MG63 (cell line): ENCODE measurements at regions not wholly inside any gene's neighbourhood (a gene's known extent, or its start where the extent isn't known, plus 50 kb on each side); places are given as distances from the start of the nearest gene placed in this dataset.

Experiments used
- DNase-seq: peaks from one replicate; pipeline ENCODE4 v3.0.0-alpha.2; 2020
- H3K27me3 ChIP-seq: fragments of 250-450 bp; sonication (Bioruptor Pico); 2 replicates; pipeline ENCODE4 v1.5.1; 2020; ENCODE audit warnings: mild to moderate bottlenecking, moderate library complexity
- H3K36me3 ChIP-seq: fragments of 250-450 bp; sonication (Bioruptor Pico); 2 replicates; pipeline ENCODE4 v1.5.1; 2020; ENCODE audit warnings: mild to moderate bottlenecking, moderate library complexity
- H3K4me3 ChIP-seq: fragments of 250-450 bp; sonication (Bioruptor Pico); 2 replicates; pipeline ENCODE4 v1.5.1; 2020; ENCODE audit warnings: mild to moderate bottlenecking, moderate library complexity
- H3K9me3 ChIP-seq: fragments of 250-450 bp; sonication (Bioruptor Pico); 2 replicates; pipeline ENCODE4 v1.5.1; 2020; ENCODE audit warnings: mild to moderate bottlenecking, moderate library complexity

GRCh38 chr6:156497618-156498017 lies 279.6 kb upstream of the ARID1B start:
- H3K36me3 ChIP-seq, result no peaks in the 10 kb centered on the region
- H3K9me3 ChIP-seq, result no peaks in the 10 kb centered on the region
- H3K4me3 ChIP-seq, result no peak overlapping the region
- DNase-seq, result no peak
- no peaks in the 10 kb centered on the region for H3K27me3 ChIP-seq

GRCh38 chr6:156487877-156488276 lies 289.3 kb upstream of the ARID1B start:
- no peak for DNase-seq
- Histone ChIP-seq H3K36me3 (no peaks in the 10 kb centered on the region), H3K9me3 (no peaks in the 10 kb centered on the region), H3K27me3 (no peaks in the 10 kb centered on the region), H3K4me3 (no peak overlapping the region)

- H3K9me3 ChIP-seq, result no peaks in the 10 kb centered on the region
- H3K36me3 ChIP-seq, result no peaks in the 10 kb centered on the region
- no peaks in the 10 kb centered on the region for H3K27me3 ChIP-seq
- DNase-seq, result no peak
- no peak overlapping the region for H3K4me3 ChIP-seq
Measured at GRCh38 chr6:156485150-156485549, 292.0 kb upstream of the ARID1B start.

- H3K27me3 ChIP-seq, result no peaks in the 10 kb centered on the region
- no peak for DNase-seq
- H3K9me3 ChIP-seq, result no peaks in the 10 kb centered on the region
- H3K4me3 ChIP-seq, result no peak overlapping the region
- no peaks in the 10 kb centered on the region for H3K36me3 ChIP-seq
Measured at GRCh38 chr6:156474507-156475120, 302.6 kb upstream of the ARID1B start.

- no peak overlapping the region for H3K4me3 ChIP-seq
- DNase-seq, result no peak
- H3K9me3 ChIP-seq, result no peaks in the 10 kb centered on the region
- no peaks in the 10 kb centered on the region for H3K27me3 ChIP-seq
- H3K36me3 ChIP-seq, result no peaks in the 10 kb centered on the region
Measured at GRCh38 chr6:156471000-156471399, 306.2 kb upstream of the ARID1B start.

GRCh38 chr6:156464100-156464878 lies 312.9 kb upstream of the ARID1B start:
- H3K27me3 ChIP-seq, result no peaks in the 10 kb centered on the region

GRCh38 chr6:156461647-156462046 lies 315.5 kb upstream of the ARID1B start:
- Histone ChIP-seq H3K27me3 (no peaks in the 10 kb centered on the region), H3K36me3 (no peaks in the 10 kb centered on the region), H3K4me3 (no peak overlapping the region), H3K9me3 (no peaks in the 10 kb centered on the region; the same call in 1 of the 2 replicates)
- no peak for DNase-seq

More at GRCh38 chr6:156464100-156464878, 312.9 kb upstream of the ARID1B start:
- H3K4me3 ChIP-seq, result no peak overlapping the region
- no peaks in the 10 kb centered on the region for H3K36me3 ChIP-seq
- no peaks in the 10 kb centered on the region; the same call in 1 of the 2 replicates for H3K9me3 ChIP-seq
- no peak for DNase-seq

GRCh38 chr6:156457601-156458000 lies 319.6 kb upstream of the ARID1B start:
- H3K36me3 ChIP-seq, result no peaks in the 10 kb centered on the region
- no peaks in the 10 kb centered on the region; the same call in 1 of the 2 replicates for H3K9me3 ChIP-seq
- no peak overlapping the region for H3K4me3 ChIP-seq
- no peak for DNase-seq
- no peaks in the 10 kb centered on the region for H3K27me3 ChIP-seq

- Histone ChIP-seq H3K36me3 (no peaks in the 10 kb centered on the region), H3K27me3 (no peaks in the 10 kb centered on the region), H3K4me3 (no peak overlapping the region), H3K9me3 (no peaks in the 10 kb centered on the region)
- DNase-seq, result no peak
Measured at GRCh38 chr6:156455847-156456246, 321.3 kb upstream of the ARID1B start.

- DNase-seq, result no peak
- no peaks in the 10 kb centered on the region for H3K27me3 ChIP-seq
- H3K36me3 ChIP-seq, result no peaks in the 10 kb centered on the region
- no peaks in the 10 kb centered on the region for H3K9me3 ChIP-seq
- H3K4me3 ChIP-seq, result no peak overlapping the region
Measured at GRCh38 chr6:156454867-156455266, 322.3 kb upstream of the ARID1B start.

- H3K36me3 ChIP-seq, result no peaks in the 10 kb centered on the region
- no peaks in the 10 kb centered on the region for H3K9me3 ChIP-seq
- H3K27me3 ChIP-seq, result no peaks in the 10 kb centered on the region
- no peak for DNase-seq
- no peak overlapping the region for H3K4me3 ChIP-seq
Measured at GRCh38 chr6:156451726-156452125, 325.5 kb upstream of the ARID1B start.

- H3K9me3 ChIP-seq, result no peaks in the 10 kb centered on the region
- H3K4me3 ChIP-seq, result no peak overlapping the region
- H3K27me3 ChIP-seq, result no peaks in the 10 kb centered on the region
- no peak for DNase-seq
- H3K36me3 ChIP-seq, result no peaks in the 10 kb centered on the region
Measured at GRCh38 chr6:156451088-156451487, 326.1 kb upstream of the ARID1B start.

- Histone ChIP-seq H3K36me3 (no peaks in the 10 kb centered on the region), H3K4me3 (no peak overlapping the region), H3K27me3 (no peaks in the 10 kb centered on the region), H3K9me3 (no peaks in the 10 kb centered on the region)
- no peak for DNase-seq
Measured at GRCh38 chr6:156450421-156450820, 326.8 kb upstream of the ARID1B start.

- DNase-seq, result no peak
- Histone ChIP-seq H3K36me3 (no peaks in the 10 kb centered on the region), H3K9me3 (no peaks in the 10 kb centered on the region), H3K27me3 (no peaks in the 10 kb centered on the region), H3K4me3 (no peak overlapping the region)
Measured at GRCh38 chr6:156449569-156449968, 327.6 kb upstream of the ARID1B start.

GRCh38 chr6:156449128-156449527 lies 328.1 kb upstream of the ARID1B start:
- no peak for DNase-seq
- Histone ChIP-seq H3K9me3 (no peaks in the 10 kb centered on the region), H3K27me3 (no peaks in the 10 kb centered on the region), H3K4me3 (no peak overlapping the region), H3K36me3 (no peaks in the 10 kb centered on the region)

GRCh38 chr6:156448579-156448978 lies 328.6 kb upstream of the ARID1B start:
- Histone ChIP-seq H3K4me3 (no peak overlapping the region), H3K36me3 (no peaks in the 10 kb centered on the region), H3K27me3 (no peaks in the 10 kb centered on the region), H3K9me3 (no peaks in the 10 kb centered on the region)
- DNase-seq, result no peak

- DNase-seq, result no peak
- H3K9me3 ChIP-seq, result no peaks in the 10 kb centered on the region
- no peaks in the 10 kb centered on the region for H3K27me3 ChIP-seq
- no peak overlapping the region for H3K4me3 ChIP-seq
- H3K36me3 ChIP-seq, result no peaks in the 10 kb centered on the region
Measured at GRCh38 chr6:156440688-156441087, 336.5 kb upstream of the ARID1B start.

GRCh38 chr6:156438350-156438923 lies 338.7 kb upstream of the ARID1B start:
- no peak for DNase-seq
- H3K27me3 ChIP-seq, result no peaks in the 10 kb centered on the region
- H3K9me3 ChIP-seq, result no peaks in the 10 kb centered on the region
- H3K36me3 ChIP-seq, result no peaks in the 10 kb centered on the region
- H3K4me3 ChIP-seq, result no peak overlapping the region
